K562 (cell line): ENCODE measurements at regions not wholly inside any gene's neighbourhood (a gene's known extent, or its start where the extent isn't known, plus 50 kb on each side); places are given as distances from the start of the nearest gene placed in this dataset.

Source experiments
- ATF4 ChIP-seq: fragments of 450-650 bp; formaldehyde crosslinking; IDR thresholded peaks from 2 replicates; pipeline ENCODE4 v1.4.0; 2022; ENCODE audit warnings: mild to moderate bottlenecking, moderate library complexity
- C11orf30 ChIP-seq: fragments of 450-650 bp; IDR thresholded peaks from 2 replicates; pipeline ENCODE4 v1.6.1; 2016; ENCODE audit warnings: low read depth, mild to moderate bottlenecking
- E2F1 ChIP-seq: sonication (generic); formaldehyde crosslinking; IDR thresholded peaks from 2 replicates; pipeline ENCODE4 v1.8.1; 2023; ENCODE audit warnings: mild to moderate bottlenecking, missing genetic modification reagents, moderate library complexity
- ELF4 ChIP-seq: fragments of 450-650 bp; formaldehyde crosslinking; IDR thresholded peaks from 2 replicates; pipeline ENCODE4 v1.4.0; 2022; ENCODE audit warnings: missing genetic modification characterization
- IRF1 ChIP-seq: sonication (generic); formaldehyde crosslinking; IDR thresholded peaks from 2 replicates; pipeline ENCODE4 v1.8.0; 2022; ENCODE audit warnings: missing genetic modification reagents, mild to moderate bottlenecking, borderline replicate concordance
- IRF9 ChIP-seq: fragments of 450-650 bp; IDR thresholded peaks from 2 replicates; pipeline ENCODE4 v1.6.1; 2016; ENCODE audit warnings: missing biosample characterization, missing genetic modification characterization
- MAFG ChIP-seq: fragments of 450-650 bp; conservative IDR thresholded peaks from 2 replicates; pipeline ENCODE4 v1.6.1; 2016; ENCODE audit warnings: missing genetic modification characterization, missing compliant biosample characterization
- MAFK ChIP-seq: IDR thresholded peaks from 2 replicates; pipeline ENCODE4 v1.6.1; 2011; ENCODE audit warnings: low read length, improper control_type of control experiment
- U2AF2 ChIP-seq: fragments of 200-400 bp; formaldehyde crosslinking; optimal IDR thresholded peaks from 2 replicates; pipeline ENCODE3; 2017; ENCODE audit warnings: low read depth, mild to moderate bottlenecking, low read length
- WHSC1 ChIP-seq: IDR thresholded peaks from one replicate; pipeline ENCODE4 v1.6.1; 2012; ENCODE audit warnings: low read length, control low read depth, inconsistent platforms
- ZBTB40 ChIP-seq, 2 experiments: fragments of 450-650 bp in 1 of 2; sonication (generic) in 1 of 2; formaldehyde crosslinking in 1 of 2; IDR thresholded peaks; 2 replicates each; pipeline versions ENCODE4 v1.7.1 to v1.9.0; 2016 to 2022; ENCODE audit warnings: inconsistent platforms in 1 of 2, mild to moderate bottlenecking in 1 of 2, missing genetic modification reagents in 1 of 2
- ZNF583 ChIP-seq: fragments of 250-450 bp; sonication (Bioruptor Pico); IDR thresholded peaks from 2 replicates; pipeline ENCODE4 v1.4.0; 2020

- no peak for TF ChIP-seq IRF1 (CRISPR knock-in tag)
- TF ChIP-seq E2F1 (CRISPR knock-in tag): no peak
- TF ChIP-seq U2AF2: no peak
- no peak for TF ChIP-seq ATF4
- no peak for TF ChIP-seq WHSC1
- TF ChIP-seq C11orf30: peak; percentile 98
- TF ChIP-seq MAFK: peak; percentile 96
- TF ChIP-seq ELF4 (CRISPR knock-in tag): no peak
- no peak for TF ChIP-seq IRF9
- TF ChIP-seq MAFG (tag): peak; percentile 97
- TF ChIP-seq ZNF583 (CRISPR knock-in tag): no peak
- TF ChIP-seq ZBTB40 (IDR thresholded peaks at IDR 0.05): no peak
- peak; percentile 16; the same call in 1 of the 2 replicates for TF ChIP-seq ZBTB40 (CRISPR knock-in tag; IDR thresholded peaks at IDR 0.05)
Observed at GRCh38 chr7:130908345-130909160, 174.5 kb upstream of the KLF14 start (continued).
